ENCODE measurements at regions not wholly inside any gene's neighbourhood (a gene's known extent, or its start where the extent isn't known, plus 50 kb on each side); places are given as distances from the start of the nearest gene placed in this dataset.

GRCh38 chr16:72228014-72228413 lies 56.1 kb upstream of the PMFBP1 start:
- TF ChIP-seq SMC3 (conservative IDR thresholded peaks at IDR 0.05; ENCODE audit: insufficient read depth, low read depth, low read length) (no peak), MAX (CRISPR knock-in tag; IDR thresholded peaks at IDR 0.05) (no peak), ZHX1 (conservative IDR thresholded peaks at IDR 0.05; ENCODE audit: low read length) (no peak), FOXA1 (IDR thresholded peaks at IDR 0.05; ENCODE audit: borderline replicate concordance) (no peak), HMGN3 (IDR thresholded peaks at IDR 0.05; ENCODE audit: borderline replicate concordance, extremely low read depth, insufficient read length, low read depth, low read length) (no peak), YBX1 (IDR thresholded peaks at IDR 0.05) (no peak), ZNF395 (CRISPR knock-in tag; IDR thresholded peaks at IDR 0.05) (no peak), COPS2 (conservative IDR thresholded peaks at IDR 0.05) (no peak), ZNF263 (CRISPR knock-in tag; IDR thresholded peaks at IDR 0.05; ENCODE audit: borderline replicate concordance) (no peak)

Measured in K562 (cell line).